ENCODE measurements at regions not wholly inside any gene's neighbourhood (a gene's known extent, or its start where the extent isn't known, plus 50 kb on each side); places are given as distances from the start of the nearest gene placed in this dataset.

DNA sequence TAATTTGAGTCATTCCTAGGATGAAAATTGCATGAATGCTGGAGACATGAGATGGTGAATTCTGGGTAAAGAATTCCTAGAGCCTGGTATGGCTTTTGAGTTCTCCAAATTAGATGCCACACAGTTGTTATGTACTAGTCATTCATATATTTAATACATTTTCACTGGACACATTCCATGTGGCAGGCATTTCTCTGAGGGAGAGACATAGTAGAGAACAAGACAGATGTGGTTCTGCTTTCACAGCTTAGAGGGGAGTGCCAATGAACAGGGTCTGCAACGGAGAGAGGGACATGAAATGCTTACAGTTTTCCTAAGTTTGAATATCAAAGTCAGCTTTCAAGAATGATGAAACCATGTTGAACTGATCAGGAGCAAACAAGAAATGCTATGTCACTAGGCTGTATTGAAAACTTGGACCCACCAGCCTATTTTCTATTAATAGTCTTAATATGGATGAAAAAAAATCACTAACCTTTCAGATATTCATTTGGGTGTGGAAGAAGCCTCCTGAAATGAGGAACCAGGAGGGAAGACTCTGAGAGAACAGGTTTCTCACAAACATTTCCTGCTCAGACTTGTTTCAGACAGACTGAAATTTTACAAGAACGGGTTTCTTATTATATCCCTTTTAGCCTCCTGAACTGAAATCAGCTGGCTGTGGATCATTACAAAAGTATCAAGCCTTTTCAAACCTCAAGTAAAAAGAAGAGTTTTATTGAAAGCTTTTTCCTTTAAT, 276.0 kb upstream of the TET2 start:
- H3K4me3 ChIP-seq (ENCODE audit: low read depth, low read length): no peak overlapping the region
- peak; percentile 62 for DNase-seq (ENCODE audit: low read depth)
- TF ChIP-seq, protein P1, sequence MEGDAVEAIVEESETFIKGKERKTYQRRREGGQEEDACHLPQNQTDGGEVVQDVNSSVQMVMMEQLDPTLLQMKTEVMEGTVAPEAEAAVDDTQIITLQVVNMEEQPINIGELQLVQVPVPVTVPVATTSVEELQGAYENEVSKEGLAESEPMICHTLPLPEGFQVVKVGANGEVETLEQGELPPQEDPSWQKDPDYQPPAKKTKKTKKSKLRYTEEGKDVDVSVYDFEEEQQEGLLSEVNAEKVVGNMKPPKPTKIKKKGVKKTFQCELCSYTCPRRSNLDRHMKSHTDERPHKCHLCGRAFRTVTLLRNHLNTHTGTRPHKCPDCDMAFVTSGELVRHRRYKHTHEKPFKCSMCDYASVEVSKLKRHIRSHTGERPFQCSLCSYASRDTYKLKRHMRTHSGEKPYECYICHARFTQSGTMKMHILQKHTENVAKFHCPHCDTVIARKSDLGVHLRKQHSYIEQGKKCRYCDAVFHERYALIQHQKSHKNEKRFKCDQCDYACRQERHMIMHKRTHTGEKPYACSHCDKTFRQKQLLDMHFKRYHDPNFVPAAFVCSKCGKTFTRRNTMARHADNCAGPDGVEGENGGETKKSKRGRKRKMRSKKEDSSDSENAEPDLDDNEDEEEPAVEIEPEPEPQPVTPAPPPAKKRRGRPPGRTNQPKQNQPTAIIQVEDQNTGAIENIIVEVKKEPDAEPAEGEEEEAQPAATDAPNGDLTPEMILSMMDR (IDR thresholded peaks at IDR 0.05; ENCODE audit: insufficient read depth, low read depth, low read length, missing control alignments): no peak

DNA sequence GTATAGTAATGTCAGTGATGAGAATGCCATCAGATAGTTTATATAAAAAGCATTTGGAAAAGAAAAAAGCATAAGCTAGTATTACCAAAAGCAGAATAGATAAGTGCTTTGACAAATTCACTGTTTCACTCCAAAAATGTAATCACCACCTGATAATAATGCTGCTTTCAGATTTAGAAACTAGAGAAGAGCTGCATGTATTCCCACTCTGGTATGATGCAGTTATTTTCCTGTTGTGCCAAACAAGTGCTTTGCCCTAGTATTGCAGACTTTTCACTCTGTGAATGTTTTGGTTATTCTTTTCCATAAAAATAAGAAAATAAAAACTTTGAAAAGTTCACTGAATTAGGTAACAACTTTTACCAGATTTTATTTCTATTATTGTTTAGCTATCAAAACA, 267.7 kb upstream of the TET2 start:
- TF ChIP-seq, protein P1 (IDR thresholded peaks at IDR 0.05; ENCODE audit: insufficient read depth, low read depth, low read length, missing control alignments): no peak
- H3K4me3 ChIP-seq (ENCODE audit: low read depth, low read length): no peak overlapping the region
- no peak for DNase-seq (ENCODE audit: low read depth)

DNA sequence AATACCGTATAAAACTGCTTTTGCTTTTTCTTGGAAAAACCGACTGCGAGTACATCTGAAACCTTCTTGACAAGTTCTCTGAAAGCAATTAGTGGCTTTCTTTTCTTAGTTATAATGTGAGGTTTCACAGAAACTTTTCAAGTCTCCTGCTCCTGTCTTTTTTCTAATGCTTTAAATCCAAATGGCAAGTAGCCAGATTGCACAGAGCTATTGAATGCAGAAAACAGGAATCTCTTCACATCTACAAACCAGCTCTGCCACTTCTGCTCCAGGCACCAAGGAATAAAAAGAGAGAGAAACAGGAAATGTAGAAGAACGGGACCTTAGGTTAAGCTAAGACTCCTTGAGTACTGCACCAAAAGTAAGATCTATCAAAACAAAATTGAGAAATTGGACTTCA, 267.3 kb upstream of the TET2 start:
- H3K4me3 ChIP-seq (ENCODE audit: low read depth, low read length): no peak overlapping the region
- TF ChIP-seq, protein P1 (IDR thresholded peaks at IDR 0.05; ENCODE audit: insufficient read depth, low read depth, low read length, missing control alignments): no peak
- DNase-seq (ENCODE audit: low read depth): peak; percentile 24

DNA sequence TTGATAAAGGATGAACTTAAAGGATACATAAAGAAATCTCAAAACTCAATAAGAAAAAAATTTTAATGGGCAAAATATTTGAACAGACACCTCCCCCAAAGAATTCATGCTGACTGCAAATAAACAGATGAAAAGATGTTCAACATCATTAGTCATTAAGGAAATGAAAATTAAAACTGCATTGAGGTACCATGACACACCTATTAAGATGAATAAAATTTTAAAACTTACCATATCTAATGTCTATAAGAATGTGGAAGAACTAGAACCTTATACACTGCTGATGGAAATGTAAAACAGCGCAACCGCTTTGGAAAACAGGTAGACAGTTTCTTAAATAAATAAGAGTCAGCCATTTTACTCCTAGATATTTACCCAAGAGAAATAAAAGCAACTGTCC, 266.8 kb upstream of the TET2 start:
- TF ChIP-seq, protein P1 (IDR thresholded peaks at IDR 0.05; ENCODE audit: insufficient read depth, low read depth, low read length, missing control alignments): no peak
- no peak overlapping the region for H3K4me3 ChIP-seq (ENCODE audit: low read depth, low read length)
- DNase-seq (ENCODE audit: low read depth): no peak

DNA sequence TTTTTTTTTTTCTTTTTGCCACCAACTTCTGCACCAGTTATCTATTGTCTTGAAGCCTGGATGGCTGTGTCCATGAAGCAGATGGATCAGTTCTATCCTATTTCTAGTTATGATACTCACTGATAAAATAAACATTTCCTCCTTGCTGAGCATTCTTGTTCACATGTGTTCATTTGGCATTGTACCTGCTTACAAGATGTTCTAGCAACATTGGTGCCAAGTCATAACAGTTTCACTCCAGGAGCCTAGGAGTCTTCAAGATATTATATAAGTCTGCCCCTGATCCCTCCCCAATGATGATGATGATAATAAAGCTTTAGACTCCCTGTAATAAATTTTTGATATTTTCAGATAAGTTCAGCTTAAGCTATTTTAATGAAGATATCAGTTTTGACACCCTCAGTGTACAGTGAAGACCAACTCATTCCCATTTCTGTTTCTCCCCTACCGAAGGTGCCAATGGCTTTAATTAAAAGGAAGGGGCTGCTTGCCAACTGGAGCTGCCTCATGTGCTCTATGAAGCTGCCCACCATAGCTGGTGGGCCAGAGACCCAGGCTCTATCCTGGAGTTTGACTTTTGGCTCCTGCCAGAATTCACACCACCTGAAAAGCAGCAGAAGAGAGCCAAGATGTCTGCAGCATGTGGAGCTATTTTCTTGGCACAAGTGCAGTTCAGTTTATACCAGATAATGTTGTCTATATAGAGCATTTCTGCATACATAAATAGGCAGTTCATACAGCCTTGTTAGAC, 265.4 kb upstream of the TET2 start:
- H3K4me3 ChIP-seq (ENCODE audit: low read depth, low read length): no peak overlapping the region
- TF ChIP-seq, protein P1 (IDR thresholded peaks at IDR 0.05; ENCODE audit: insufficient read depth, low read depth, low read length, missing control alignments): no peak
- DNase-seq (ENCODE audit: low read depth): no peak

DNA sequence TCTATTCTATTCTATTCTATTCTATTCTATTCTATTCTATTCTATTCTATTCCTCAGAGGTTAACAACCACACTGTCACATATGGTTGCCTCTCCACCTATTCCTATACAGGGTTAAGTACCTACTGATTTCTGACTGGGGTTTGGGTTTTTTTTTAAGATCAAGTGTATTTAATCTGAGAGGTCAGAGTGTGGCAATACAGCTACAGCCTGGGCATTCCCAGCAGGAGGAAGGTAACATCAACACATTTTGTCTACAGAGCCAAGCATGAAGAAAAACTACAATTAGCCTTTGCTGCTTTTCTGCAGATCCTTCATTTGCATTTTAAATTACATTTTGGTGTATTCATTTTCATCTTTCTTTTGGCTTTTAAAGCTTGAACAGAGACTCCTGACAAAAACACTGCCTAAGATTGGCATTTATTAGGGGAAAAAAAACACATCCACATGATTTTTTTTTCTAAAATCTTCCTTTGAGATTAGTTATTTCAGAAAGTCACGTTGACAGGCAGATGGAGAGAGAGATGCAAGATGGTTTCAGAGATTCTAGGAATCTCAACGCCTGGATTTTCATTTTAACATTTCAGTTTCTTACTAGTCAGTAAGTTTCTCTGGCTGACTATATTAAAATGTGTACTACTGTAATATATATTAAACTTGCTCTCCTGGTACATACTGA, 255.9 kb upstream of the TET2 start:
- TF ChIP-seq, protein P1 (IDR thresholded peaks at IDR 0.05; ENCODE audit: insufficient read depth, low read depth, low read length, missing control alignments): no peak
- no peak for DNase-seq (ENCODE audit: low read depth)
- no peak overlapping the region for H3K4me3 ChIP-seq (ENCODE audit: low read depth, low read length)

Measured in GM12865 (cell line).